HEK293 (cell line): ENCODE measurements at regions not wholly inside any gene's neighbourhood (a gene's known extent, or its start where the extent isn't known, plus 50 kb on each side); places are given as distances from the start of the nearest gene placed in this dataset.

Experiments used
- CTCF ChIA-PET: fragments of 350-600 bp; formaldehyde crosslinking; extraction: SDS; loops from one replicate; lab custom pipeline; 2021; ENCODE audit warnings: antibody characterized with exemption; lab: Yijun Ruan, JAX
- POLR2A ChIA-PET: fragments of 300-600 bp; formaldehyde crosslinking; extraction: SDS; loops from one replicate; lab custom pipeline; 2020; ENCODE audit warnings: antibody characterized with exemption, inconsistent platforms; lab: Yijun Ruan, JAX
- H3K27ac ChIP-seq: fragments of 200-500 bp; sonication (Bioruptor generic); 2 replicates; pipeline ENCODE4 v1.5.1; 2014; ENCODE audit warnings: low read depth, low read length, control low read depth, inconsistent platforms; ENCODE audit errors: extremely low read depth
- H3K36me3 ChIP-seq, 2 experiments: fragments of 200-500 bp in 1 of 2; sonication (Bioruptor generic) in 1 of 2; 1 replicate in 1 of 2; 2 replicates in 1 of 2; pipeline ENCODE4 v1.5.1; 2014 to 2017; ENCODE audit warnings: inconsistent platforms in 2 of 2, low read length in 2 of 2; ENCODE audit not compliant: control insufficient read depth in 2 of 2, insufficient read depth in 1 of 2
- H3K4me1 ChIP-seq: fragments of 200-500 bp; sonication (Bioruptor generic); 2 replicates; pipeline ENCODE4 v1.5.1; 2014; ENCODE audit warnings: mild to moderate bottlenecking, low read length, inconsistent platforms; ENCODE audit not compliant: control insufficient read depth, insufficient read depth
- H3K4me3 ChIP-seq: 2 replicates; pipeline ENCODE4 v1.5.1; 2011; ENCODE audit warnings: low read depth, mild to moderate bottlenecking, control low read depth, low read length, moderate library complexity
- H3K9me3 ChIP-seq: fragments of 200-500 bp; sonication (Bioruptor generic); 2 replicates; pipeline ENCODE4 v1.5.1; 2014; ENCODE audit warnings: low read depth, low read length, inconsistent platforms; ENCODE audit not compliant: control insufficient read depth, insufficient read depth
- FEZF1 ChIP-seq: fragments of 450-650 bp; formaldehyde crosslinking; IDR thresholded peaks from 2 replicates; pipeline ENCODE4 v1.5.1; 2016; ENCODE audit warnings: missing biosample characterization, missing genetic modification characterization
- GLIS1 ChIP-seq: fragments of 450-650 bp; formaldehyde crosslinking; IDR thresholded peaks from 2 replicates; pipeline ENCODE4 v1.5.1; 2016; ENCODE audit warnings: missing biosample characterization, missing genetic modification characterization
- KLF7 ChIP-seq: fragments of 450-650 bp; formaldehyde crosslinking; IDR thresholded peaks from 2 replicates; pipeline ENCODE4 v1.5.1; 2016; ENCODE audit warnings: missing biosample characterization, missing genetic modification characterization, borderline replicate concordance
- ZBTB10 ChIP-seq: fragments of 450-650 bp; formaldehyde crosslinking; IDR thresholded peaks from 2 replicates; pipeline ENCODE4 v1.5.1; 2016; ENCODE audit warnings: missing biosample characterization, missing genetic modification characterization
- ZFP69B ChIP-seq: fragments of 450-650 bp; formaldehyde crosslinking; IDR thresholded peaks from 2 replicates; pipeline ENCODE4 v1.5.1; 2016; ENCODE audit warnings: missing biosample characterization, missing genetic modification characterization
- ZNF24 ChIP-seq: fragments of 450-650 bp; formaldehyde crosslinking; IDR thresholded peaks from 2 replicates; pipeline ENCODE4 v1.5.1; 2016; ENCODE audit warnings: missing biosample characterization, missing genetic modification characterization
- ZNF341 ChIP-seq: fragments of 450-650 bp; formaldehyde crosslinking; IDR thresholded peaks from 2 replicates; pipeline ENCODE4; 2016; ENCODE audit warnings: low read depth, missing biosample characterization, missing genetic modification characterization
- ZNF514 ChIP-seq: fragments of 450-650 bp; formaldehyde crosslinking; IDR thresholded peaks from 2 replicates; pipeline ENCODE4 v1.5.1; 2016; ENCODE audit warnings: missing biosample characterization, missing genetic modification characterization
- ZNF555 ChIP-seq: fragments of 450-650 bp; formaldehyde crosslinking; conservative IDR thresholded peaks from 2 replicates; pipeline ENCODE4 v1.5.1; 2017; ENCODE audit warnings: missing biosample characterization, mild to moderate bottlenecking, missing genetic modification characterization, inconsistent platforms
- ZNF747 ChIP-seq: fragments of 450-650 bp; formaldehyde crosslinking; IDR thresholded peaks from 2 replicates; pipeline ENCODE4 v1.5.1; 2016; ENCODE audit warnings: missing biosample characterization, missing genetic modification characterization
- ZNF768 ChIP-seq: fragments of 450-650 bp; formaldehyde crosslinking; IDR thresholded peaks from 2 replicates; pipeline ENCODE4 v1.5.1; 2018; ENCODE audit warnings: missing biosample characterization, mild to moderate bottlenecking, missing genetic modification characterization
- ZNF792 ChIP-seq: fragments of 450-650 bp; formaldehyde crosslinking; IDR thresholded peaks from 2 replicates; pipeline ENCODE4 v1.5.1; 2016; ENCODE audit warnings: missing biosample characterization, missing genetic modification characterization

- no peak for TF ChIP-seq ZNF555 (tag by site-specific recombination)
Measured at GRCh38 chr12:124385219-124385969, 90.5 kb downstream of the RFLNA start (continued).

- peaks cover 0 to 55% of the 10 kb centered on the region in 2 experiments; a peak in 1 of 3 replicates for H3K36me3 ChIP-seq
- no peak overlapping the region for H3K27ac ChIP-seq
- POLR2A ChIA-PET: no interaction called here
- H3K9me3 ChIP-seq: no peaks in the 10 kb centered on the region
- peaks cover 2% of the 10 kb centered on the region; the same call in 1 of the 2 replicates for H3K4me1 ChIP-seq
- CTCF ChIA-PET: no interaction called here
- H3K4me3 ChIP-seq: no peak overlapping the region
- TF ChIP-seq ZNF792 (no peak), ZFP69B (tag by site-specific recombination) (no peak), ZNF768 (peak; percentile 75; the same call in 1 of the 2 replicates)
- TF ChIP-seq, all 188 proteins: peak for 1
Measured at GRCh38 chr12:124384299-124384894, 89.5 kb downstream of the RFLNA start.

- Histone ChIP-seq H3K4me3 (no peak overlapping the region), H3K4me1 (no peaks in the 10 kb centered on the region), H3K36me3 (peaks cover 0 to 67% of the 10 kb centered on the region in 2 experiments; a peak in 1 of 3 replicates), H3K9me3 (no peaks in the 10 kb centered on the region), H3K27ac (no peak overlapping the region)
- POLR2A ChIA-PET: interaction anchor here (0.5 kb wide), 1 partner anchor 581 kb away, joined by 4 read pairs; no protein-coding TSS in a partner anchor
- 0 out of 2 replicates have a peak, but pooled peaks have one; percentile 66 for TF ChIP-seq ZNF24 (tag by site-specific recombination)
- TF ChIP-seq ZNF514 (tag by site-specific recombination): no peak
- CTCF ChIA-PET: interaction anchor here (0.6 to 0.8 kb wide), 2 partner anchors 16 kb away, joined by 4 to 6 read pairs; no protein-coding TSS in a partner anchor
Measured at GRCh38 chr12:124383028-124383427, 88.1 kb downstream of the RFLNA start.

GRCh38 chr12:124381456-124382296 lies 86.8 kb downstream of the RFLNA start:
- H3K9me3 ChIP-seq: no peaks in the 10 kb centered on the region
- CTCF ChIA-PET: interaction anchor here (0.8 kb wide), 1 partner anchor 9 kb away, joined by 3 read pairs; no protein-coding TSS in a partner anchor
- no peak overlapping the region for H3K4me3 ChIP-seq
- no peaks in the 10 kb centered on the region for H3K4me1 ChIP-seq
- H3K36me3 ChIP-seq: peaks cover 0 to 76% of the 10 kb centered on the region in 2 experiments; a peak in 2 of 3 replicates
- TF ChIP-seq ZNF747 (tag by site-specific recombination) (no peak), FEZF1 (tag by site-specific recombination) (no peak), ZNF768 (peak; percentile 70; the same call in 1 of the 2 replicates)
- TF ChIP-seq, all 188 proteins: peak for 1
- POLR2A ChIA-PET: no interaction called here
- no peak overlapping the region for H3K27ac ChIP-seq

- Histone ChIP-seq H3K36me3 (peaks cover 0 to 75% of the 10 kb centered on the region in 2 experiments; a peak in 2 of 3 replicates), H3K27ac (no peak overlapping the region), H3K4me1 (no peaks in the 10 kb centered on the region), H3K9me3 (no peaks in the 10 kb centered on the region), H3K4me3 (no peak overlapping the region)
- ChIA-PET CTCF (interaction anchor here (1.3 kb wide), 1 partner anchor 389 kb away, joined by 6 read pairs; no protein-coding TSS in a partner anchor), POLR2A (no interaction called here)
- TF ChIP-seq GLIS1 (tag by site-specific recombination) (0 out of 2 replicates have a peak, but pooled peaks have one; percentile 12), KLF7 (no peak), ZBTB10 (tag by site-specific recombination) (no peak), ZNF341 (tag by site-specific recombination) (peak; percentile 63; the same call in 1 of the 2 replicates)
Measured at GRCh38 chr12:124380796-124381455, 86.0 kb downstream of the RFLNA start.
